ENCODE measurements at regions not wholly inside any gene's neighbourhood (a gene's known extent, or its start where the extent isn't known, plus 50 kb on each side); places are given as distances from the start of the nearest gene placed in this dataset.

DNA sequence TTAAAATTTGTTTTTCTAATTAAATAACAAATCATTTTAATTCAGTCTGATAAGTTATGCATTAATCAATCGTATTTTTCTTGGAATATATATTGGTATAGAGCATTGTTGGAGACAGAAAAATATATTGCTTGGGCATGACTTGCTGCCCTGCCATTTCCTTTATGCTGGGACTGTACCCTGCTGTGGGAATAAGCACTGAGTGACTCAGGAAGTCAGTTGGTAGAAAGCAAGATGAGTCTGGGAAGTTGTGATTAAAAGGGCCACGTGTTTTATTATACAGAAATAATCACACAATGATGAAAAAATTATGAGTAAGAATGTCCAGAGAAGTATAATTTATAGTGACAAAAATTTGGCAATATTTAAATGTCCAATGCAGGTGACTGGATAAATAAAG lies 139.5 kb downstream of the KIF18A start:
- DNase-seq (ENCODE audit: low read depth): no peak

DNA sequence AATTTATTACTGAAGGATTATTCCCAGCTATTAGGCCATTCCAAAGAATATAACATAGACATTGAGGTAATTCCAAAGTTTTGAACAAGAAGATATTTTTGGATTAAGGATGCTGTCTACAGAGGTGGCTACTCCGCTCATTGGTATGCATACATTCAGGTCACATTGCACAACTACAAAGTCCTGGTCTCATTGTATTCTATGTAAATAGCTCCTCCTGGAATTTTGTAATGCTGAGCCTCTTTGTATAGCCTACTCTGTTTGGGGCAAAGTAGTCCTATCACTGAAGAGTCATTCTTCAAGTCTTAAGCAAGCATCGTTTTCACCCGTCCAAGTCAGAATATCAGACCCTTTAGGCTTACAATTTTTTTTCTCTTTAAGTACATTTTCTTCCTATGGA lies 142.4 kb downstream of the KIF18A start:
- no peak for DNase-seq (ENCODE audit: low read depth)

DNA sequence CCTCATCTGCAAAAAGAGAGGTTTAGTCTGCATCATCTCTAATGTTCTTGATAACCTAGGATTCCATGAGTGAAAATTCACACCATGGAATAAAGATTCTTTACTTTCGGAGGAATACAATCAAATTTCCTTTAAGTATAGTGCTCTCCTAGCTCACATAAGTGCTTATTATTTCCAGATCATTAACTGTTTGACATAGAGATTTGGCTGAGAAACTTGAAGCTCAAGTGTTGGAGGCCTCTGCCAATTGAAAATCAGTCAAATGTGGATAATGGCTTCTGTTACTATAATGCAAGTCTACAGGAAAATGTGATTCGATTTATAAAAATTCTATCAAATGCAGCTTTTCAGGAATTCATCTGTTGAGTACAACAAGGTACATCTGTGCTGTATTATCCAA lies 144.6 kb downstream of the KIF18A start:
- DNase-seq (ENCODE audit: low read depth): no peak

DNA sequence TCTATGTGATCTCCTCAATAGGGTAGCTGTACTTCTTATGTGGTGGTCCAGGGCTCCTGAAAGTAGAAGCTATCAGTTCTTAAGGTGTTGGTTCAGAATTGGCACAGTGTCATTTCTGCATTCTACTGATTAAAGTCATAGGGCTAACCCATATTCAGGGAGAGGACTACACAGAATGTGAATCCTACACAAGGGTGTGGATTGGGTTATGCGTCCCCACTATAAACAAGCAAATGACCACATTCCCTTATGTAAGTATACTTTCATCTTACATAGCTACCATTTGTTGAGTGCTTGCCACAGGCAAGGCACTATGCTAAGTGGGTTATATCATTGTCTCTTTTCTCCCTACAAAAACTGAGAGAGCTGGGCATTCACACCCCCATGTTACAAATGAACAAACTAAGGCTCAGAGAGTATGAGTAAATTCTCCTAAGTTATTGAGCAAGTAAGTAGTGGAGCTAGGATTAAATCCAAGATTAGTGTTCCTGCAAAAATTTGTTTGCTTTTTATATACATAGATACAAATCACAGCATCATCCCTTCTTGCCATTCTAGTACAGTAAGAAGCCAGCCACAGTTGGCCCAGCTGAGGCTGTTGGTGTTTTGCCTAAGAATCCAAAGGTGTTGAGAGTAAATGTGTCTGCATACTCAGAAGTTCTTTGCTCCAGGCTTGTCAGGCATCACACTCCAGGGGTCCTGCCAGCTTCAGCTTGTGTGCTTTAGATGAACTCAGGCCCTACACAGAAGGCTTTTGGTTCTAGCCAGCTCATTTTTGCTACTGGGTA lies 157.8 kb downstream of the KIF18A start:
- no peak for DNase-seq (ENCODE audit: low read depth)

DNA sequence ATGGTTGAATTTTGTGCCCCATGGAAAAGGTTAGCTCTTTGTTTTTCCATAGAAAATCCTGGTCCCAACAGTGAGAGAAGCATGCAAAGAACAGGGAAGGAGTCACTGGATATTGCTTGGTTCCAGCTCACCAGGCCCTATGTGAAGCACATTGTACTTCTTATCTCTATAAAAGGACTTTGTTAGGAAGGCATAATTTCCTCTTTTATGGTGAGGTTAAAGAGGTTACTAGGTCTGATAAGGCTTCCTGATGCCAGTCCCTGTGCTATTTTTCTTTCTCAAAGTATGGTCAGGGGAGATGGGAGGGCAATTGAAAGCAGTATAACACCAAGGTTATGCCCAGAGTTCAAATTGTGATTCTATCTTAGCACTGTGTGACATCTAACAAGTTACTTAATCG lies 162.6 kb downstream of the KIF18A start:
- DNase-seq (ENCODE audit: low read depth): no peak

DNA sequence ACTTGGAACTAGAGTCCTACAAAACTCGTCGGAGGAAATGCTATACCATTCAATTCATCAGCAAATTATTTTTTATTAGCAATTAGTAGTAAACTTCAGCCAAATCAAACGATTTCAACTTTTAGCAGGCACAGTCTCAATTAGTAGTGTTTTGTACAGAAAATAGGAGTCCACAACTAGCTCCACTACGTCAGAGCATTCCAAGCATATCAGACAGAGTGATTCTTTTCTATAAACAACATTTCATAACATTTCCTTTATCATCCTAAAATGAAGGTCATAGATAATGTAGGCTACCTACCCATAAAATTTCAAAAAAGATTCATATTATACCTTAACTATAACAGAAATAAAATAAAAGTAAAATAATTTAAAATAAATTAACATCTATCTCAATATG lies 169.9 kb downstream of the KIF18A start:
- DNase-seq (ENCODE audit: low read depth): no peak

DNA sequence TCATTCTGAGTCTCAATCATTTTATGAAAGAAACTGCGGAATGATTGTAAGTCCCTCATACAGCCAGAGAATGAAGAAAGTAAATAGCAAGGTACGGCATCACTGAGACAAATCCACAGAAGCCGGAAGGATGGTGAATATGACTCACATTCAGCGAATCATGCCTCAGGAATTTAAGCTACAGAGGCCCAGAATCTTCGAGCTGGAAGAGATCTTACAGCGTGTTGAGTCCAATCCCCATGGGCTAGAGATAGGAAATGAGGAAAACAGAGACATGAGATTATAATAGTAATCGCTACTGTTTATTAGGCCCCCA lies 173.2 kb downstream of the KIF18A start:
- peak; percentile 85 for DNase-seq (ENCODE audit: low read depth)

DNA sequence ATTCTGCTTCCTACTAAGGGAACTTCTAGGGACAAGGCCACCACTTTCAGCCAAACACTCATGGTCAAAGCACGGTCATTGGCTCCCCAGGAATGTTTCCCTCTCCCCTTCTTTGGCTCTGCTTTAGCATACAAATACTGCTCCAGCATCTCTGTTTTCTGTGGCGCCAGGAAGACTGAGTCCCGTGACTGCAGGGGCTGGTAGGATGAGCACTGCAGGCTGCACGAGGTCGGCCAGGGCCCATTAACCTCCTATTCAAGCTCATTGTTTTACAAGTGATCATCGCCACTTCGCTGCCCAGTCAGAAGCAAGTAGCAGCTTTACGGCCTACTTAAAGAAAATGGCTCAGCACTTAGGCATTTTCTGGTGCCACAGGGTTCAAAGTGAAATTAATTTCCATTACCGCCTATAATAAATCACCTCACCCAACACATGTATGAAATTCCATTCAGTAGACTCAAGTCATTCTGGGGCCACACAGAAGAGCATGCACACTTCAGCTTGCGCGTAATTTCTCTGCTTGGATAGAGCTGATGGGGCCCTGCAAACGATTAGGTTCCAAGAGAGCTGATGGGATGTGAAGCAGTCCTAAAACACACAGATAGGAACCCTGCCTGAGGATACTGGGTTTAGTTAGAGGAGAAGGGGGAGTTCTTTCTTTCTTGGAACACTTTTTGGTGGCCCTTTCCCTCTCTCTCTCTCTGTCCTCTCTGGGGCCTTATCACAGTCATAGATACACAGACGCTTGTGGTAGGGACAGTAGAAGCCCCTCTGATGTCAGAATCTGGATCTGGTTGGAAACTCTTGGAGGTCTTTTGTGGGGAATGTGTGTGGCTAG lies 173.7 kb downstream of the KIF18A start:
- DNase-seq (ENCODE audit: low read depth): peak; percentile 90

DNA sequence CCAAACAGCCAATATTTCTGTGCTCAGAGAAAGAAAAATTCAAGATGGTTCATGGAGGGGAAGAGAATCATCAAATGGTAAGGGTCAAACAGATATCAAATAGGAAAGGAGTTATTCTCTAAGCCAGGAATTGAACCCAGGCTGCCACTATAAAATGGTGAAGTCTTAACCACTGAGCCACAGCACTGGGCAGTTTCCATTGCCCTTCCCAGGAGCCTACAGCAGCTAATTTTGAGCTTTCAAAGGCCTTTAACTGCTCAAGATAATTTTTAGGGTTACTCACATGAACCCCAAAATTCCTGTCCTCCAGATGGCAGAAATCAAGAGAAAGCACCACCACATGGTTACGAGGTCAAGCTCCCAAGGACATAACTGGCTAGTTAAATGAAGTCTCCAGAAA lies 176.2 kb downstream of the KIF18A start:
- no peak for DNase-seq (ENCODE audit: low read depth)

DNA sequence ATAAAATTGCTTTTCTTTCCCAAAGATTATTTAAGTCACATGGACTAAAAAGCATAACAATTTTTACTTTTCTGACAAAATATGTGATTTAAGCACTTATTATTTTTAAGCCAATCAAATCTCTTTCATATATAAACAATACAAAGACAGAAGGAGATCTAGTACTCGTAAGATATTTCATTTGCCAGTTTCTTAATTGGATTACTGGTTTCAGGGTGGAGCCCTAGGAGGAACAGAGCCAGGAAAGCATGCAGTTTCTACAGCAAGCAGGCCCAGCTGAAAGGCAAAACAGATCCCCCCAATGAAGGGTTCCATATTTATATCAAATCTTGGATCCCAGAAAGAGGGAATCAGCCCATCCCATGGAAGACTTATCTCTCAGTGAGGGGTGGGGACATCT lies 177.0 kb downstream of the KIF18A start:
- no peak for DNase-seq (ENCODE audit: low read depth)

DNA sequence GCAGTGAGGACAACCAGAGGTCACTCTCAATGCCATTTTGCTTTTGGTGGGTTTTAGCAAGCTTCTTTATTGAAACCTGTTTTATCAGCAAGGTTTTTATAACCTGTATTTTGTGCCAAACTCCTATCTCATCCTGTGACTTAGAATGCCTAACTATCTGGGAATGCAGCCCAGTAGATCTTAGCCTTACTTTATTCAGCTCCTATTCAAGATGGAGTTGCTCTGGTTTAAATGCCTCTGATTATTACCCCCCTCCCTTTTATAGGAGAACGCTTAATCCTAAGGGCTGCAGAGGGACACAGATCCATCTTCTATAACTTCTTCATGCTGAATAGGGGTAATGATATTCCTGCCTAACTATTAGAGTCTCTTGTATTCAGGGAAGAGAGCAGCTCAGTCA lies 179.1 kb downstream of the KIF18A start:
- DNase-seq (ENCODE audit: low read depth): no peak

DNA sequence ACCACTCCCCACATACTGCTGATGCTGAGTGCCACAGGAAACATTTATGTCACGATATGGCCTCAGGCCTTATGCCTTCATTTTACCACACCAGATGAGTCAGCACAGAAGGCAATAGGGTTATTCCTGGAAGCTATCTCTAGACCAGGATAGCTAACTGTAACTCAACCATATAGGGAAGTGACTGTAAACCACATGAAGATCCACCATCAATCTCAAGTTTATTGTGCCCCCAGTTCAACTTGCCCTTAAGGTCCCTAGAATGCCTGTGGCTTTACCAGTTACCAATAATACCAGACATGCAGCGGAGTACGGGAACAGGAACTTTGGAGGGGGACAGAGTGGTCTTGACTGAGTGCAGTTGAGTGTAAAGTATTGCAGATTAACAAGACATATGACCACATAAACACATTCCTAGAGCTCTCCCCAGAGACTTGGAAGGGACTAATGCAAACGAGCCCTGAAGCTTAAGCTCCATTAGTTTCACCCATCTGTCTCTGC lies 180.9 kb downstream of the KIF18A start:
- DNase-seq (ENCODE audit: low read depth): no peak

DNA sequence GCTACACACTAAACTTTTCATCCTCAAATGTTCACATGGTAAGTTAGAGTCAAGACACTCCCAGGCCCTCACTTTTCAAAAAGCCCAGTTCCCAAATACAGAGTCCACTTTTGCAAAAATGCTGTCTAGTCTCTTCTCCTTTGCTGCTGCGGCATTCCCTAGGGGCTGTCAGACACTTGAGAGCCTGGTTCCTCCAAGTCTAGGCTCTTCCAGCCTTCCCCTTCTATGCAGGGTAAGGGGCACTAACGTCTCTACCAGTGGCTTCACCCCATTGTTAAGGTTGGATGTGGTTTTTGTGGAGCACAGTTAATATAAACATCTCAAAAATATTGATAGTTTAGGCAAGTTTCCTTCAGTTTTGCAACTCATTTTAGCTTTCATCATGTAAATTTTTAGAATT lies 181.5 kb downstream of the KIF18A start:
- no peak for DNase-seq (ENCODE audit: low read depth)

DNA sequence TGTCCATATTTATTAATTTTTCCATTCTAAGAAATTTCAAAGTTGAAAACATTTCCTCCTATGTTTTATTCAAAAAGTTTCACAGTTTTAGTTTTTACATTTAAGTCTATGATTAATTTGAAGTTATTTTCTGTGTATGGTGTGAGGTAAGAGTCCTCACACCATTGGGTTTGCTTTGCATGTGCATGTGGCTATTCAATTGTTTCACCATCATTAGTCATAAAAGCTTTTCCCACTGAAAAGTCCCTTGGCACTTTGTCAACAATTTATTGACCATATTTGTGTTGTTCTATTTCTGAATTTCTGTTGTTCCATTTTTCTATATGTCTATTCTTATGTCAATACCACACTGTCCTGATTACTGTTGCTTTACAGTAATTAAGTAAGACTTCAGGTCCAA lies 186.5 kb downstream of the KIF18A start:
- DNase-seq (ENCODE audit: low read depth): no peak

DNA sequence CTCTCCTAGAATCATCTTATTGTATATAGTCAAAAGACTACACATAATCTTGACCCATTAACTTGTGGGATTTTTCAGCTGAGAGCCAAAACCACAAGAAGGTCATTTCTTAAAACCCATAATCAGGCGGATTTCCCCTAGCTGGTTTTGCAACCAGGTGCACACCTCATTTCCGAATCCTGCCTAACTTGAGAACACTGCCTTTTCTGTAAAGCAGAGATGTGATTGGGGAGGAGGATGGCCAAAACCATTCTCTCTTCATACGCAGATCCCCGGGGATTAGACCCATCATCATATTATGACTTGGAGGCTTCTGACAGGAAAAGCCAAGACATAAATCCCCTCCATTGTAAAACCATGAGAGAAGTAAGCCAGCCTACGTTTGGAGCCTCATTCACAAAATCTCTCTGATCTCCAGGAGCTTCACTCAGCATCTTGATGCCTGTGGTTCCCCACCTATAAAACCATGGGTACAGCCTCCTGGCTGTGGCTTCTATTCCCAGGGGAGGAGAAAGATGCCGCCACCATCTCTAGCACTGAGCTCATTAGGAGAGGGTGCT lies 191.3 kb downstream of the KIF18A start:
- DNase-seq (ENCODE audit: low read depth): no peak

DNA sequence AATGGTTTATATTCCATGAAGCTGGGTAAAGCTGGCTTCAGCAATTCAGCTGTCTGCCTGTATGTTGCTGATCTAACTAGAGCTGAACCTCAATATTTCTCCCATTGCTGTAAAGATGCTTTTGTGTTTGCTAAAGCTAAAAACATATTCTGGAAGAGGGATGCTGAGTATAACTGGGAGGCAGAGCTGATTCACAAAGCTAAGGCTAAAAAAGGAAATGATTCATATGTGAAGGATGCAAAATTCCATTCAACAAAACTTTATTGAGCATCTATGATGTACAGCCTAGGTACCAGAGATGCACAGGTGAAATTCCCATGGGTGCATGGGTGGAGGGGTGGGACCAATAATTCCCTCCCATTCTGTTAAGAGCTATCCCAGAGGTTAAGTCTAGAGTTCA lies 193.9 kb downstream of the KIF18A start:
- no peak for DNase-seq (ENCODE audit: low read depth)

DNA sequence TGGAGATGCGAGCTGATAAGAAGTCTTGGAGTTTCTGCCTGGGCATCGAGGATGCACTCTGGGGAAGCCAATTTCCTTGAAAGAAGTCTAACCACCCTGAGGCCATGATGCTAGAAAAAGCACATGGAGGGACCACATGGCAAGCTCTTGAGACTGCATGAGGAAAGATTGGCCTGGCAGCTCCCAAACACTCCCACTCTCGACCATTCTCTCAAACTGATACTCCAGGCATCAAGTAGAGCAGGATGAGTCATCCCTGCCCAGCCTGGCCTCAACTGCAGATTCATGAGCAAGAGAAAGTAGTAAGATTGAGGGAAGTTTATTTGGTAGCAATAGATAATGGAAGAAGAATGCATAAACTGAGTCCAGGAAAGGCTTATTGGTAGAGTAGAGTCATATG lies 194.3 kb downstream of the KIF18A start:
- no peak for DNase-seq (ENCODE audit: low read depth)

DNA sequence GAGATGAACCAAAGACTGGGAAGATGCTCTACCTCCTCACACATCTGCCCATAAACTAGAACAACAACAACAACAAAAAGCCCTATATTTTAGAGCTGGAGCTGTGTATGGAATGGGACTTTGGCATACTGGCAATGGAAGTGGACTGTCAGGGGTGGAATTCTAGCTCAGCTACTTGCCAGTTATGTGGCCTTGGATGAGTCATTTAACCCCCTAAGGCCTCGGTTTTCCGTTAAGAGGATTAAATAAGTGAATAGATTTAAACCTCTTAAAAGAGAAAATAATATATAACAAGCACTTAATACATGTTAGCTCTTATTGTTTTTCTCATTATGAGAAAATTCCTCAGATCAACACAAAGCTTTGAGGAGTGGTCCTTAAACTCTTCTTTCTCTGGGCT lies 195.0 kb downstream of the KIF18A start:
- no peak for DNase-seq (ENCODE audit: low read depth)

DNA sequence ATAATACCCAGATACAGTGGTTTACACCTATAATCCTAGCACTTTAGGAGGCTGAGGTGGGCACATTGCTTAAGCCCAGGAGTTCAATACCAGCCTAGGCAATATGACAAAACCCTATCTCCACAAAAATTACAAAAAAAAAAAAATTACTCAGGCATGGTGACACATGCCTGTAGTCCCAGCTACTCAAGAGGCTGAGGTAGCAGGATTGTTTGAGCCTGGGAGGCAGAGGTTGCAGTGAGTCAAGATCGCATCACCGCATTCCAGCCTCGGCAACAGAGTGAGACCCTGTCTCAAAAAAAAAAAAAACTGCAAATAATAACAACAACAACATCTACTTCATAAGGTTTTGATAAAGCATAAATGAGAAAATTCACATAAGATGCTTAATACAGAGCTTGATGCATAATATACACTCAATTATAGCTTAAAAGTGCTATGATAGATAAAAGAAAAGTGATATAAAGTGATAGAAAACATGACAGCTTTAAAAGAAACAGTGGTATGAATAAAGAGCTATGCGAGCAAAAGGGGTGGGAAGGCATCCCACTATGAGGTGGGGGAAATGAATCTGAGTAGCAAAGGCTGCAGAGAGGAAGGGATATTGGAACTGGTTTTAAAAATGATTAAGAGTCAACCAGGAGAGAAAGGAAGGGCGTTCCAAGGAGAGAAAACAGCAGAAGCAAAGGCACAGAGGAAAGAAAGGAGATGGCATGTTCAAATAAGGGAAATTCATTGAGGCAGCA lies 197.6 kb downstream of the KIF18A start:
- no peak for DNase-seq (ENCODE audit: low read depth)

DNA sequence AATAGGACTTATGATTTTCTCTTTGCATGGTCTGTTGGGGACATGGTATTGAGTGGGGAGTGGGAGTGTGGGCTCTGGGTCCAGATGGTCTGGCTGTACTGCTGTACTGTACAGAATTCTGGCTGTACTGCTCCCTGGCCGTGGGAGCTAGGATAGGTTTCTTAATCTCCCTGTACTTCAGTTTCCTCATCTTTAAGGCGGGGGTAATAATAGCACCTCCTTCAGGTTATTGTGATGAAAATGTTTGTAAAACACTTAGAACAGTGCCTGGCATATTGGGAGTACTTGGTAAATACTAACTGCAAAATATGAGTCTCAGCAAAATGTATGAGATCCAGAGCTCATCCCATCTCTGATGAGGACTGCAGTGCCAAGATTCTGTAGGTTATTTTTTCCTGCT lies 198.6 kb downstream of the KIF18A start:
- DNase-seq (ENCODE audit: low read depth): no peak

DNA sequence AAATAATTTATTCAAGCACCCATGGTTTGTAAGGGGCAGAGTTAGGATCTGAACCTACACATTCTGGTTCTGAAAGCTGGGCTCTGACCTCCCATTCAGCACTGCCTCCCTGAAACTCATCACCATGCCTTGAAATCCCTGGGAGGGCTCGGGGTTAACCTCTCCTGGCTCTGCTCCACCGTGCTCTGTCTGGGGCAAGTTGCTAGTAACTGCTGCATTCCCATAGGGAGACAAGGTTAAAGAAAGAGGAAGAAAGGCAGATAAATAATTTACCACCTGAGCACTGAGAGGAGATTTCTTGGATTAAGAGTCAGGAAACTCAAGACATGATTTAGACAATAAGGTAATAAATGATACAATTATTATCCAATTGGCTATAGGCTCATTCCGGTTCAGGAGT lies 199.3 kb downstream of the KIF18A start:
- DNase-seq (ENCODE audit: low read depth): no peak

DNA sequence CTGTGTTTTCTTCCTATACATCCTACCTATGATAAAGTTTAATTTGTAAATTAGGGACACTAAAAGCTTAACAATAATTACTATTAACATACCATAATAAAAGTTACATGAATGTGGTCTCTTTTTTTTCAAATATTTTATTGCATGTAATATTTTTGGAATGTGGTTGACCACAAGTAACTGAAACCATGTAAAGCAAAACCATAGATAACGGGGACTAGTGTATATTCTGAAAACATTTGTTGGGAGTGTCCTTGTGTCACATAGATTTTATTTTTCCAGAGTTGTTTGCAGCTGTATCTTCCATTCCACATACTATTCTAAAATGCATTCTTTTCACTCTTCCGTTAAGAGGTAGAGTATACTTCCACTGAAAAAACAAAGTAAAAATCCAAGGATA lies 200.4 kb downstream of the KIF18A start:
- no peak for DNase-seq (ENCODE audit: low read depth)

DNA sequence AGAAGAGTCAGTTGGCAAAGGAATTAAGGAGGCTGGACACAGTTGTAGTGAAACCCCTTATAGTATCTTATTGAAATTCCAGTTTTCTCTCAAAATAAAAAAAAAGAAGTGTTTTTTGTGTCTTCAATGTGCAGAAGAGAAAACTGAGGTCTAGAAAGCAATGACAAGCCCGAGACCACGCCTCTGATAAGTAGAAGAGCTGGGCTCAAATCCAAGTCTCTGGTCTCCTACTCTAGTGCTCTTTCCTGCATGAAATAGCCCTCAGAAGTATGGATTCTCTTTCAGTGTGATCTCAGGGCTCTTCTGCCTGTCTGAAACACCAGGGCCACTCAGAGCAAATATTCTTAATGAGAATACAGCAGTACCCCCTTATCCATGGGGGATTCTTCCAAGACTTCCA lies 200.9 kb downstream of the KIF18A start:
- DNase-seq (ENCODE audit: low read depth): no peak
